NCI-H146 treated with DMSO at 0.1 percent for 48 hours (cell line): ENCODE measurements at regions not wholly inside any gene's neighbourhood (a gene's known extent, or its start where the extent isn't known, plus 50 kb on each side); places are given as distances from the start of the nearest gene placed in this dataset.
"Not testable (repeated sequence)": the region's sequence is repeated elsewhere in the genome, so short reads cannot be mapped to it uniquely, and the experiment has no call there.

Experiments used
- DNase-seq: peaks from one replicate; lab custom pipeline; 2025; ENCODE audit not compliant: unreplicated experiment; lab: John Stamatoyannopoulos, UW

DNA sequence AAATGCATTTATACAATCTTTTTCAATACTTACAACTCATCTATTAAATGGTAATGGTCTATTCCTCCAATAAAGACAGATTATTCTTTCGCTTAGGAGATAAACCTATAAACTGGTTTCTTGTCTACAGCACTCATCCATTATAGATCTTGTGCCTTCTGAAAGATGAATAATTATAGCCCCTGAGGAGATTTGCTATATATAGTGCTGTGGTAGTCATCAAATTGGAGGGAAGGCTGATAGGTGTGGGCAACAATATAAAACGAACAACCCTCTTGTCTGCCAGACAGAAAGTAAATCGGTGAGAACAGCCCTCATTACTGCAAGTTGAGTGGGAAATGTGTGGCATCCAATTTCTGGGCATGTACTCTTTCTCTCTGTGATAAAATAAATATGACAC, 292.5 kb upstream of the CNR1 start:
- DNase-seq: no peak

DNA sequence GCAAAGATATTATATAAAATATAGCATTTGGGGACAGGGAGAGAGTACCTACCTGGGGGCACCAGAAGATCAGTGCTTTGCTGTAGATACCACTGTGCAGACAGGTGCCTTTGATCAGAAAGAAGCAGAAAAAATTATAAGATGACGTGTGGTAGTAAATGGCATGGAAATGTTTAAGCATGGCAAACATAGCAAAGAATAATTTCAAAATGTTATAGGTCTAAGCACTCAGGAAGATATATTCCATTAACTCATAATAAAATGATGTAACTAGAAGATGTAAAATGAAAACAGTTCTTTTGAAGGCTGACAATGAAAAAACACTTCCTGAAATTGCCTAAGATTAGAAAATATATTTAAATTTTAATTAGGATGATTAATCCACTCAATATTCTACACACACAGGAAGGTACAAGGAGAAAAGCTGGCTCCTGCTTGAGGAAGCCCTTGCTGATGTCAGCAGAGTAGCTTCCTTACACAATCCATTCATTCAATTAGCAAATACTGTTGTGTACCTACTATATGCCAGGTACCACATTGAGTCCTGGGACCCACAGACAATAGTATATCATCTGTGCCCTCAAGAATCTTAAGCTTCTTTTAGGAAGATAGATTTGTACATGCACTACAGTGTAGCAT, 290.2 kb upstream of the CNR1 start:
- no peak for DNase-seq

DNA sequence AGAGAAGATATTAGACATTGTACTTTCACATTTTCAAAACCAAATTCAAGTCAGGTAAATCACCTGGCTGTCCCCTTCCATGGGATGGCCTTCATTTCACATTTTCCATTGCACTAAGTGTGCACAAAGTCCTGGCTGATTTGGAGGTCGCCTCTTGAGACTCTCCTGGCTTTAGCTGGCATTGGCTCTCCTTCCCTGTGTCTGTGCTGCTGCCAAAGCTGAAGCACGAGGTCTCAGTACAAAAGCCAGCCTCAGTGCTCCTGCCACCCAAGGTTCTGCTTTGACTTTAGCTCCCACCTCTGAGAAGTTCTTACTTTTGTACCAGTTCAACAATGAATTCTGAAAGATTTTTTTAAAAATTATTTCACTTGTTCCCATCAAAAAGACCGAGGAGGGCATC, 289.2 kb upstream of the CNR1 start:
- DNase-seq: no peak

DNA sequence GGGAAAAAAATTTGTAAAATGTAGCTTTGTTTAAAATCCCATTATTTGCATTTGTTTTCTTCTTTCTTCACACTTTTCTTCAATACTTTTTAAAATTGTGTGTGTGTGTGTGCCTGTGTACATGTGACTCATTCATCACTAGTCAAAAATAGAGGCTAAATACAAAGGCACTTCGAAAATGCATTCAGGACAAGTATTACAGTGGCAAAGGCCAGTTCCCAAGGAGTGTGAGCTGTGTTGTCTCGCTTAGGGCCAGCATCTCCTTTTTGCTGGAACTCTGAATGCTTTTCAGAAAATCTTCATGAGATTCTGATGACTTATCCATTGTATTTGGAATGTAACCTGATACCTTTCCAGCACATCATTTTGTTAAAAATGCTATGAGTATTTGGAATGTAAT, 288.5 kb upstream of the CNR1 start:
- DNase-seq: no peak

- no peak for DNase-seq
Observed at GRCh38 chr6:88449770-88450169, 283.6 kb upstream of the CNR1 start.

DNA sequence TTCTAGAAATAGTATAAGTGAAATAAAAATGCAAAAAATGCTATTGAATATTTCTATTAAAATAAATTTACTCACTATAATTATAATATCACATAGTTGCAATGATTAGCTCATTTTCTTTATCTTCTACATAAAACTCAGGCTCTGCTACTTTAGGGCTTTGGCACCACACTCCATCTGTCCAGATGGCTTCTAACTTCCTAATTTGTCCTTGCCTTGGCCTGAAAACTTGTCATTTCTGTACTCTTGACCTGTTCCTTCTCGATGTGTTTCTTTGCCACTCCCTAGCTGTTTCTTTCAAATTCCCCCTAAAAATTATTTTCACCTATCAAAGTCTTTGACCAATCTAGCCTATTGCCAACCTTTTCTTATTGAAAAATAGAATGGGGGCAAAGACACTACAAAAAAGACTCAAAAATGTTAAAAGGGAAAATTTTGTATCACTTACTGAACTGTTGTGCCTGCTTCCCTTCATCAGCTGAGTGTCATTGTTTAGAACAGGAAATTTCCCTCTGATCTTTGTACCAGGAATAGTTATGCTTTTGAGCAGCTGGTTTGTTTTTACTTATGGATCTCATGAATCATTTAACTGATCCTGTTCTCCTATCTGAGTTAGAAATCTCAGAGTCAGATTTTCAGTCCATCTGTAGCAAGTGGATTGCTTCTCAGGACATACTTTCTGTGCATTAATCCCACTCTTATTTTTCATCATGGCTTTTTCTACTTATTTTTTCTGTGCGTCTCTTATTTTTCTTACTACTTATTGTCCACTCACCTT, 279.2 kb upstream of the CNR1 start:
- DNase-seq: no peak

DNA sequence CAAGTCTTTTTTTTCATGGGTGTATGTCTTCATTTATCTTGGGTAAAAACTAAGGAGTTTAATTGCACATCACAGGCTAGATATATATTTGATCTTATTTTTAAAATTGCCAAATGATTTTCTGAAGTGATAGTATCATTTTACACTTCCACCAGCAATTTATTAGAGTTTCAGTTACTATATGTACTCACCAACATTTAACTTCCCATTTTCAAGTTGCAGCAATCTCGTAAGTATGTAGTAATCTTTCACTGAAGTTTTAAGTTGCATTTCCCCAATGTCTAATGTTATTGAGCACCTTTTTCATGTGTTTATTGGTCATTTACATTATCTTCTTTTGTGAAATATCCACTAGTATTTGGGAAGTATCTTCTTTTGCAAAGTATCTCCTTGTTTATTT, 277.4 kb upstream of the CNR1 start:
- no peak for DNase-seq

- no peak for DNase-seq
Observed at GRCh38 chr6:88442737-88443136, 276.6 kb upstream of the CNR1 start.

DNA sequence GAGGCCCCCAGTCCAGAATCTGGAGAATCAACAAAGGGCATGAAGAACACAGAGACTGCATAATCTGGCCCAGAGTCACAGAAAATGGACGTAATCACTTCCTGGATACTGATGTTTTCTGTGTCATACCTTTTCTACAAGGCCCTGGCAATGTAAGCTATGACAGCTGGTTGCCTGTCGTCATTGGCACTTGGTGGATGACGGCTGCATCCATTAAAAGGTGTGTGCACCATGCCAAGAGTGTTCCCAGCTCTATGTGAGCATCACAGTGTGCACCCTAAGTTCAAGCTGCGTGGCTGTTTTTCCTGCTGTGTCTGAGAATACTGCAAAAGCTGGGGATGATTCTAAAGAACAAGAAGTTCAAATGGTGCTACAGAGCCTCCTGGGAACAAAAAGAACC, 275.2 kb upstream of the CNR1 start:
- DNase-seq: no peak

- DNase-seq: no peak
Observed at GRCh38 chr6:88428068-88428467, 261.9 kb upstream of the CNR1 start.

DNA sequence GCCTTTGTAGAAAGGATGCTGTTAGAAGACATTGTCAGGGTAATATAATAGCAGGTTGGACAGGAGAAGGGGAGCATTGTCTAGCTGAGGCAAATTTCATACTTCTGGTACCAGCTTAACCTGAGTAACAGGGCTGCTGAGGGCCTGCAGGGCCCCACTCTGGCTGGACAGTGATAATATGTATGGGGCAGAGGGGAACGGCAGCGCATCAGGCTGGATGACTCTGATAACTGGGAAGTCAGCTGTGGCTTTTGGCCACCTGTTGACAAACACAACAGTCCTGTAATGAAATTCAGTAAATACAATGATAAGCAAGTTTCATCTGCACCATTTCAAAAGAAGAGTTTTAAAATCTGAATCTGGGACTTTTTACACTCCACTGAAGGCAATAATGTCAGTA, 259.9 kb upstream of the CNR1 start:
- no peak for DNase-seq

DNA sequence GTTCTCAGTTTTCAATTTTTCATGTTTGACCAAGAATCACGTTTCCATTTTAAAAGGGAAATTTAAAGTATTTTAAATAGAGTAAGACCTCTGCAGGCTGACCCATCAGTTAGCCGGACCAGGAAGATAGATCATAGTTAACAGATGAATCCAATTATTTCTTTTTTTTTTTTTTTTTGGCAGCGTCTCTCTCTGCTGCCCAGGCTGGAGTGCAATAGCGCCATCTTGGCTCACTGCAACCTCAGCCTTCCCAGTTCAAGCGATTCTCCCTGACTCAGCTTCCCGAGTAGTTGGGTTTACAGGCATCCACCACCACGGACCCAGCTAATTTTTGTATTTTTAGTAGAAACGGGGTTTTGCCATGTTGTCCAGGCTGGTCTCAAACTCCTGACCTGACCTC, 256.7 kb upstream of the CNR1 start:
- DNase-seq: no peak

DNA sequence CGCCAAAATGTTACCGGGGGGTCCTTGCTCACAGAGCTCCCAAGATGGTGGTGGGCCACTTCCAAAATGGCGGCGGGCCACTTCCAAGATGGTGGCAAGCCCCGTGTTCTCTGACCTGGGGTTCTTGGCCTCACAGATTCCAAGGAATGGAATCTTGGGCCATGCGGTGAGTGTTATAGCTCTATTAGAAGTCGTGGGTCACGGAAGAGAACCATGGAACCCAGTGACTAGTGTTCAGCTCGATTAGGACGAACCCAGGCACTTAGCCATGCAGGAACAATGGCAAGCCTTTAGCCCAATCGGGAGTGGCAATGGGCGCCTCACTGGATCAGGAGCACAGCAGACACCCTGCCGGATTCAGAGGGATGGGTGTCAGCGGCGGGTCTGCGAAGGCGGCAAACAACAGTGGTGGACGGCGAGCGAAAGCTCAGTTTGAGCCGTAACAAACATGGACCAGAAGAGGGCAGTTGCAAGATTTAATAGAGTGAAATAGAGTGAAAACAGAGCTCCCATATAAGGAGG, 254.9 kb upstream of the CNR1 start:
- not testable (repeated sequence) for DNase-seq

GRCh38 chr6:88418921-88419810, 253.0 kb upstream of the CNR1 start:
- not testable (repeated sequence) for DNase-seq

- DNase-seq: not testable (repeated sequence)
Observed at GRCh38 chr6:88417361-88417760, 251.2 kb upstream of the CNR1 start.

DNA sequence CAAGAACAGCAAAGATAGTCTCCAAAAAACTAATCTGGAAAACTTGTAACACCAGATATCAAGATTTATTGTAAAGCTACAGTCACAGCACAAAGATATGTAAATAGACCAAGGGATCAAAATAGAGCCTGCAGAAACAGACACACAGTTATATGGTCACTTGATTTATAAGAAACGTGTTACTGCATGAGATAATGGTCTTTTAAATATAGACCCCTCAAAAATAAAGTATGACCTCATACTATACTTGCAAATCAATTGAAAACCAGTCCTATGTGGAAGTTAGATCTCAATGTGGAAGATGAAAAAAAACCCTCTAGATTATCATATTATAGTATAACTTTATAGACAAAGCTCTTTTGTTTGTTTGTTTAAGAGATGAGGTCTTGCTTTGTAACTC, 247.3 kb upstream of the CNR1 start:
- no peak for DNase-seq

- not testable (repeated sequence) for DNase-seq
Observed at GRCh38 chr6:88408355-88408754, 242.2 kb upstream of the CNR1 start.

DNA sequence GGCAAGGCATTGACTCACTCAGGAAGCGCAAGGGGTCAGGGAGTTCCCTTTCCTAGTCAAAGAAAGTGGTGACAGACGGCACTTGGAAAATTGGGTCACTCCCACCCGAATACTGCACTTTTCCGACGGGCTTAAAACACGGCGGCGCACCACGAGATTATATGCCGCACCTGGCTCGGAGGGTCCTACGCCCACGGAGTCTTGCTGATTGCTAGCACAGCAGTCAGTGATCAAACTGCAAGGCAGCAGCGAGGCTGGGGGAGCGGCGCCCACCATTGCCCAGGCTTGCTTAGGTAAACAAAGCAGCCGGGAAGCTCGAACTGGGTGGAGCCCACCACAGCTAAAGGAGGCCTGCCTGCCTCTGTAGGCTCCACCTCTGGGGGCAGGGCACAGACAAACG, 240.5 kb upstream of the CNR1 start:
- not testable (repeated sequence) for DNase-seq

DNA sequence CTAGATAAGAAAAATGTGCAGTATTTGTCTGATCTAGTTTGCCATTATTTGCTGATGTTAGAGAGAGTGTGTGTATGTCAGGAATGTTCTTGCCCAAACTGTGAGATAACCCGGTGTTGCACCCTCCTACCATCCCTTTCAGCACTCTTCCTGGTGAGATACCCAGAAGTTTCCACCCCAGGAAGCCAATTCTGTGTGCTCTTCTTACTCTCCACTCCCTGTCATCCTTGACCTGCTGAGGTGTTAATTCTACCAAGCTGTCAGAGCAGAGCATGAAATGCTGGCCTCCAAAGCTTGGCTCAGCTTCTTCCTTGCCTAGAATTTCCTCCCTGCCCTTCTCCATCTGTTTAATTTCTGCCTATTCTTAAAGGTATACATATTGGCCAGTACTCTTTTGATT, 237.3 kb upstream of the CNR1 start:
- DNase-seq: no peak

DNA sequence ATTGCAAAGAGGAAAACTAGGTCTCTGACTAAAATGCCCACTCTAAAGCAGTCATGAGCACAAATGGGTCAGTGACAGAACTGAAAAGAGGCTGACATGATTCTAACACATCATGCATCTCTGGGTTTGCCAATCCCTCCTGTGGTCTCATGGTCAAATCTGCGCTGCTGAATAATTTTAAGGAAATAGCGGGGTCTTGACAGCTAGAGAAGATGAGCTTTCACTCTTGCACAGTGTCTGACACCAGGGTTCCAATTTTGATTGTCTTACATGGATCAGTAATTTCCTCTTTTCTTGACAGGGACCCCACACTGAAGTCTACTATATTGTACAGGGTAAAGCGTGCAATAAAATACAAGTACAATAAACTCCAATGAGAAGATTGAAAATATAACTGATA, 236.8 kb upstream of the CNR1 start:
- DNase-seq: no peak

GRCh38 chr6:88390998-88391397, 224.9 kb upstream of the CNR1 start:
- DNase-seq: not testable (repeated sequence)

- no peak for DNase-seq
Observed at GRCh38 chr6:88388589-88388988, 222.4 kb upstream of the CNR1 start.
